ENCODE measurements at regions not wholly inside any gene's neighbourhood (a gene's known extent, or its start where the extent isn't known, plus 50 kb on each side); places are given as distances from the start of the nearest gene placed in this dataset.

GRCh38 chr18:73621091-73621490, 526.5 kb downstream of the FBXO15 start:
- TF ChIP-seq, protein P1, sequence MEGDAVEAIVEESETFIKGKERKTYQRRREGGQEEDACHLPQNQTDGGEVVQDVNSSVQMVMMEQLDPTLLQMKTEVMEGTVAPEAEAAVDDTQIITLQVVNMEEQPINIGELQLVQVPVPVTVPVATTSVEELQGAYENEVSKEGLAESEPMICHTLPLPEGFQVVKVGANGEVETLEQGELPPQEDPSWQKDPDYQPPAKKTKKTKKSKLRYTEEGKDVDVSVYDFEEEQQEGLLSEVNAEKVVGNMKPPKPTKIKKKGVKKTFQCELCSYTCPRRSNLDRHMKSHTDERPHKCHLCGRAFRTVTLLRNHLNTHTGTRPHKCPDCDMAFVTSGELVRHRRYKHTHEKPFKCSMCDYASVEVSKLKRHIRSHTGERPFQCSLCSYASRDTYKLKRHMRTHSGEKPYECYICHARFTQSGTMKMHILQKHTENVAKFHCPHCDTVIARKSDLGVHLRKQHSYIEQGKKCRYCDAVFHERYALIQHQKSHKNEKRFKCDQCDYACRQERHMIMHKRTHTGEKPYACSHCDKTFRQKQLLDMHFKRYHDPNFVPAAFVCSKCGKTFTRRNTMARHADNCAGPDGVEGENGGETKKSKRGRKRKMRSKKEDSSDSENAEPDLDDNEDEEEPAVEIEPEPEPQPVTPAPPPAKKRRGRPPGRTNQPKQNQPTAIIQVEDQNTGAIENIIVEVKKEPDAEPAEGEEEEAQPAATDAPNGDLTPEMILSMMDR (IDR thresholded peaks at IDR 0.05), result no peak
- no peak for TF ChIP-seq EP300 (IDR thresholded peaks at IDR 0.05)
